GM10248 (cell line): ENCODE measurements at regions not wholly inside any gene's neighbourhood (a gene's known extent, or its start where the extent isn't known, plus 50 kb on each side); places are given as distances from the start of the nearest gene placed in this dataset.

ENCODE experiments used
- CTCF ChIA-PET: fragments of 300-600 bp; sonication (Branson Sonifier 250); formaldehyde crosslinking; extraction: SDS; loops from one replicate; lab custom pipeline; 2021; ENCODE audit warnings: antibody characterized with exemption; lab: Yijun Ruan, JAX
- POLR2A ChIA-PET: fragments of 350-650 bp; sonication (Branson Sonifier 250); formaldehyde crosslinking; extraction: SDS; loops from one replicate; lab custom pipeline; 2020; ENCODE audit warnings: antibody characterized with exemption; lab: Yijun Ruan, JAX
- DNase-seq: peaks from one replicate; pipeline ENCODE4 v3.0.0; 2012; ENCODE audit errors: extremely low spot score
- TF ChIP-seq, protein P1 (sequence below): IDR thresholded peaks from 2 replicates; pipeline ENCODE4 v1.5.1; 2012; ENCODE audit warnings: mild to moderate bottlenecking, low read depth; ENCODE audit errors: extremely low read depth, missing control alignments, control extremely low read depth

DNA sequence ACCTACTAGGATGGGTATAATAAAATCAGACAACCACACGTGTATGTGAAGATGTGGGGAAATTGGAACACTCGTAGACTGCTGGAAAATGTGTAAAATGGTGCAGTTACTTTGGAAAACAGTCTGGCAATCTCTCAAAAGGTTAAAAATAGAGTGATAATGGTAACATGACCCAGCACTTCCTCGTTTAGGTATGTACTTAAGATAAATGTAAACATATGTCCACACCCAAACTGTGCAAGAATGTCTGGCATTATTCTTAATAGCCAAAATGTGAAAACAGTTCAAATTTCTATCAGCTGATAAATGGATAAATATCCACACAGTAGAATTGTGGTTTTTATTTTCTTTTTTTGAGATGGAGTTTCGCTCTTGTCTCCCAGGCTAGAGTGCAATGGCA is 272.8 kb downstream of the ZNF248 start:
- ChIA-PET CTCF (no interaction called here), POLR2A (no interaction called here)
- TF ChIP-seq, protein P1, sequence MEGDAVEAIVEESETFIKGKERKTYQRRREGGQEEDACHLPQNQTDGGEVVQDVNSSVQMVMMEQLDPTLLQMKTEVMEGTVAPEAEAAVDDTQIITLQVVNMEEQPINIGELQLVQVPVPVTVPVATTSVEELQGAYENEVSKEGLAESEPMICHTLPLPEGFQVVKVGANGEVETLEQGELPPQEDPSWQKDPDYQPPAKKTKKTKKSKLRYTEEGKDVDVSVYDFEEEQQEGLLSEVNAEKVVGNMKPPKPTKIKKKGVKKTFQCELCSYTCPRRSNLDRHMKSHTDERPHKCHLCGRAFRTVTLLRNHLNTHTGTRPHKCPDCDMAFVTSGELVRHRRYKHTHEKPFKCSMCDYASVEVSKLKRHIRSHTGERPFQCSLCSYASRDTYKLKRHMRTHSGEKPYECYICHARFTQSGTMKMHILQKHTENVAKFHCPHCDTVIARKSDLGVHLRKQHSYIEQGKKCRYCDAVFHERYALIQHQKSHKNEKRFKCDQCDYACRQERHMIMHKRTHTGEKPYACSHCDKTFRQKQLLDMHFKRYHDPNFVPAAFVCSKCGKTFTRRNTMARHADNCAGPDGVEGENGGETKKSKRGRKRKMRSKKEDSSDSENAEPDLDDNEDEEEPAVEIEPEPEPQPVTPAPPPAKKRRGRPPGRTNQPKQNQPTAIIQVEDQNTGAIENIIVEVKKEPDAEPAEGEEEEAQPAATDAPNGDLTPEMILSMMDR = no peak
- DNase-seq = no peak

DNA sequence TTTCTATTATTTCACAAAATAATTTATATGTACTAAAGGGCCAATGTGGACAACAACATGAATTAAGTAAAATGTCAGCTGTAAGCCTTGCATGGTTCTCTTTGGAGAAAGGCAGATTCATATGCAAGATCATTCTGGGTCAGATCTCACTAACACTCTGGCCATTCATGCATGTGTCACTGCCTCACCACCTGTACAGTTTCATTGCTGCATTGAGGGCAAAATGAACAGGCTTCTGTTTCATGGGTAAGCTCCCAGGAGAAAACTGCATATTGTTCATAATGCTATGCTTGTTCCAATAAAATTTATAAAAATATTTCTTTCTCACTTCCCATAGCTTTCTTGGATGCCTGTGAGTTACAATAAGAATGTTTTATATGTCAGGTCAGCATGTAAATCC is 275.2 kb downstream of the ZNF248 start:
- no peak for DNase-seq
- ChIA-PET POLR2A (no interaction called here), CTCF (no interaction called here)
- TF ChIP-seq, protein P1 = no peak

DNA sequence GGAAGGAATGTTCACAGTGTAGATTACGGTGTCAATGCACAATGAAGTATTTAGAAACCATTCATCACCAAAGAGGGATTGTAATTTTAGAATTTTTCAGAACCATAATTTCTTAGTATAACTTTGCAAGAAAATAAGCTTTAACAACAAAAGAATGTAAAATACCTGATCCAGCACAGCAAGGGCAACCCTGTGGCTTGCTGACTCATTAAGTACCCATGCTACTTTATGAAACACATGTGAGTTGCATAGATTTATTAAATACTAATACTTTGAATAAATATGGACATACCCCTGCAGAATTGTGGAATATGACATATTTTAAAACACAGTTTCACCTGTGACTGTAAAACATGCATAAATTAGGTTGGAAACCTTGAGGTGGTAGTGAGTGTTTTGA is 281.3 kb downstream of the ZNF248 start:
- no peak for DNase-seq
- ChIA-PET CTCF (no interaction called here), POLR2A (no interaction called here)
- TF ChIP-seq, protein P1 = no peak

- TF ChIP-seq, protein P1 = no peak
- ChIA-PET POLR2A (no interaction called here), CTCF (no interaction called here)
- no peak for DNase-seq
These were observed 285.2 kb downstream of the ZNF248 start for GRCh38 chr10:37572206-37572605.

DNA sequence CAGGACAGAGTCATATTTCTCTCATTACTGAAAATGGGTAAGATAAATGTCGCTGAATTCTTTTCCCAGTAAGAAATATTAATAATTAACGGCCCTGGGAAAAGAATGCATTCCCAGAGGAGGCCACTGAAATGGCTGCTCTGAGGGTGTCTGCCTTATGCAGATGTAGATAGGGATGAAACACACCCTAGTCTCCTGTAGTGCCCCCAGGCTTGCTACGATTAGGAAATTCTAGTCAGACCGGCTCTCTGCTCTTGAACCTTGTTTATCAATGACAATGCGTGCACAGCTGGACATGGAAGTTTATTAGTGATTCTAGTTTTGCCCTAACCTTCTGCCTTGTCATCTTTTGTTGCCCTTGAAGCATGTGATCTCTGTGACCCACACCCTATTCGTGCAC is 291.1 kb downstream of the ZNF248 start:
- TF ChIP-seq, protein P1 = no peak
- POLR2A ChIA-PET = no interaction called here
- CTCF ChIA-PET = no interaction called here
- no peak for DNase-seq

GRCh38 chr10:37563715-37564108 is 293.7 kb downstream of the ZNF248 start:
- TF ChIP-seq, protein P1 = no peak
- ChIA-PET CTCF (no interaction called here), POLR2A (no interaction called here)
- no peak for DNase-seq
